HG03354 (cell line): ENCODE measurements at regions not wholly inside any gene's neighbourhood (a gene's known extent, or its start where the extent isn't known, plus 50 kb on each side); places are given as distances from the start of the nearest gene placed in this dataset.
"Not testable (repeated sequence)": the region's sequence is repeated elsewhere in the genome, so short reads cannot be mapped to it uniquely, and the experiment has no call there.

Experiments
- ATAC-seq: cut with Tn5 transposase; IDR thresholded peaks from one replicate; pipeline ENCODE4 v1.9.1; 2021; ENCODE audit warnings: mild to moderate bottlenecking; ENCODE audit not compliant: unreplicated experiment, poor library complexity, severe bottlenecking

GRCh38 chr3:20539666-20540065 is 353.7 kb upstream of the SGO1 start:
- no peak for ATAC-seq

- ATAC-seq = no peak
Observed at GRCh38 chr3:20537234-20537633, 351.2 kb upstream of the SGO1 start.

GRCh38 chr3:20529911-20530310 is 343.9 kb upstream of the SGO1 start:
- ATAC-seq = no peak

DNA sequence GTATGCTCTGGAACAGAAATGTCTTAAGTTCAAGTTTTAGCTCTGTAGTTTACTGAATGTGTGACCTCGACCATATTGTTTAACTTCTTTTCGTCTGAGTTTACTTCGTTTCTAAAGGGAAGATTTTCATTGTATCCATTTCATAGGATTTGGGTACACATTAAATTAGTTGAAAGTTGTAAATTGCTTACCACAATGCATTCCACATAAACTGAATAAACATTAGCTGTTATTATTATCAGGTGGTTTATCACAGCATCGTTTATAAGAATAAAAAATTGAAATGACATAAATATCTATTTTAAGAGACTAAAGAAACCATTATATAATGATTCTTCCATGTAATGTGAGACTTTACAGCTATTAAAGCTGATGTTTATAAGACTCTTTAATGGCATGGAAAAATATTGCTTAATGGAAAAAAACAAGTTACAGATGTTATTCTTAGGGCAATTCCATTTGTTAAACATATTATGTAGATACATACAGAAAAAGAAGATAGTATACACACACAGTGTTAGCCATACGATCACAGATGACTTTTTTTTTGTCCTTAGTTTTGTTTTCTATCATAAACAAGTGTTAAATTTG is 342.3 kb upstream of the SGO1 start:
- ATAC-seq = no peak

GRCh38 chr3:20527368-20527767 is 341.4 kb upstream of the SGO1 start:
- no peak for ATAC-seq

DNA sequence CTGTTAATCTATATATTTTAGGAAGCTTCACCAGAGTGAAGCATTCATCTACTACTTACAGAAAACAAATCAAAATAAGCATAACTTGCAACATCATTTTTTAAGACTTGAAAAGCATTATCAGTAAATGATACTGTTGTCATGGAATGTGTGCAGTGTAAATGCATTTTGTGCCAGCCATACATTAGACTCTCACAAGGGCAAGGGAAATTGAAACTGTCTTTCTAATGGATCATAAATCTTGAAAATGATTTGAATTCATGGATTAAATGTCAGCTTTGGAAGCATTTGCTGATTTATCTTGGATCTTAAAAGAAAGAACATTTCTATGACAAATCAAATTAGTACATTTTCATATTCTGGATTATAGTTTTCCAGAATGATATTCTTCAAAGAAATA is 338.3 kb upstream of the SGO1 start:
- no peak for ATAC-seq

DNA sequence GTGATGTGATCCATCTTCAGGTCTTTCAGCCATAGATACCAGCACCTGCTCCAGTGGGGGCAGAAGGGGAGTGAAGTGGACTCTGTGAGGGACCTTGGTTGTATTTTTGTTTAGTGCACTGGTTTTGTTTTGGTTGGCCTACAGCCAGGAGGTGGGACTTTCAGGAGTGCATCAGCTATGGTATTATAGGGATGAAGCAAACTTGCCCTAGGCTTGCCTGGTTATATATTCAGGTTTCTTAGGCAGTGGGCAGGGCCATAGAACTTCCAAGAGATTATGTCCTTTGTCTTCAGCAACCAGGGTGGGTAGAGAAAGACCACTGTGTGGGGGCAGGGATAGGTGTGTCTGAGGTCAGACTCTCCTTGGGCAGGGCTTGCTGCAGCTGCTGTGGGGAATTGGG is 337.3 kb upstream of the SGO1 start:
- no peak for ATAC-seq

- ATAC-seq = not testable (repeated sequence)
Observed at GRCh38 chr3:20517316-20517715, 331.3 kb upstream of the SGO1 start.

DNA sequence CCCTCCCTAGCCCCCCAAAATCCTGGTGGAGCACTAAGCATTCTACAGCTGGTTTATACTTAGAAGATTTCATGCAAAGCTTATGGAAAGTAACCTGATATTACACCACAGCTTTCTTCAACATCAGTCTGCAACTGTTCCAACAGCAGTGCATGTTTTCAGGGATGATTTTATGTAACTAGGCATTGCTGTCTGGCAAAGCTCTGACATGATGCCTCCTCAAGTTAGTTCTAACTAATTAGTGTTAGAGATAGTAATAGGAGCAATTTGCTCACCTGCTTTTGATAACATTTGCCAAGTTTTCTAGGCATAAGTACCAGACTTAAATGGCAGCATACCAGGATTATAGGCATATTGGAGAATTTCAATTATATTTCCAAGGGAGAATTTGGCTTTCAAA is 330.3 kb upstream of the SGO1 start:
- no peak for ATAC-seq

DNA sequence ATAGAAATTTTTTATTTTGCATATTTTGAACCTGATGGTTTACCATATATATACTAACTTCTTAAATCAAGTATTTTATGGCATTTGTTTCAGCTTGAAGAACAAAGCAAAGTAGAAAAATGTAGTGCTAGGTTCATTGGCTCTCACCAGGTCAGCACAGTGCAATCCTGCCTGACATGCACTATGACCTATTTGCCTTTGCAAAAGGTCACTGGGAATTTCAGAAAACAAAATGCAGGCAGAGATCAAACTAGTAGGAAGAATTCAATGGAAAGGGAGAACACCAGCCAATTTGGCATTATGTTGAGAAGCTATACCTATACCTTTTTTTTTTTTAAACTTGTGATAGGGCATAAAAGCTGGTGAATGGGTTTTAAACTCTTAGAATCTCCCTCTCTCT is 329.8 kb upstream of the SGO1 start:
- ATAC-seq = no peak

- peak; percentile 95 for ATAC-seq
Observed at GRCh38 chr3:20511863-20512505, 326.0 kb upstream of the SGO1 start.

GRCh38 chr3:20510396-20510795 is 324.4 kb upstream of the SGO1 start:
- no peak for ATAC-seq

- no peak for ATAC-seq
Observed at GRCh38 chr3:20503394-20504082, 317.5 kb upstream of the SGO1 start.

DNA sequence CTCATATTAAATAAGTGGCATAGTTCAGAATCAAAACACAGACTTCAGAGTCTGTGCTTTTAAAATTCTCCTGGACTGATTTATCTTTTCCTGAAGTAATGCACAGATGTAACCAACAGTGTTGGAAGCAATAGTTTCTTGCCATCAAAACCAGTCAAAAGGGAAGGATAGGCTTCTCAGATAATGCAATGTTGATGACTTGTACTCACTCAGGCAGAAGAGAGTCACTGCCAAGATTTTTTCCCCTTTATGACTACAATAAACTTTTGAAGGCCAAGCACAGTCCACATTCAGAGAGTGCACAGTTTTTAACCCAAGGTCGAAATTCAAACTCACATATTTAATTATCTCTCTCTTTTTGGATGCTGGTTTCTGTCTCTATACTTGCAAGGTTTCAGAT is 305.0 kb upstream of the SGO1 start:
- ATAC-seq = no peak

- no peak for ATAC-seq
Observed at GRCh38 chr3:20488151-20488550, 302.1 kb upstream of the SGO1 start.

- ATAC-seq = no peak
Observed at GRCh38 chr3:20484126-20484525, 298.1 kb upstream of the SGO1 start.

DNA sequence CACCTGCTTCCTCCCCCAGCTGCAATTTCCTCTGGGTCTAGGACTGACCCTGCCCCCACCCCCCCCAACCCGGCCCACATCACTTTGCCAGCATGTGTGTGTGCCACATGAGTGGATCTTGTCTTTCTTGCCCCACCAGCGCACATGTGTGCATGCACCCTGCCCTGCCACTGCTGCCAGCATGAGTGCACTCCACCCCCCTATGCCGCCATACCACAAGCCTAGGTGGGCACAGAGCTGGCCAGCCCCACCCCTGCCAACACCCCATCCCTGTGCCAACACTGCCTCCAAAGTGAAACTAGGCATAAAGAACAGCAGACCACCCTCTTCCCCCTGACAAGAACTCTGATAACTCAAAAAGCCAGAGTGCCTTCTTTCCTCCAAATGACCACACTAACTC is 296.3 kb upstream of the SGO1 start:
- ATAC-seq = no peak

DNA sequence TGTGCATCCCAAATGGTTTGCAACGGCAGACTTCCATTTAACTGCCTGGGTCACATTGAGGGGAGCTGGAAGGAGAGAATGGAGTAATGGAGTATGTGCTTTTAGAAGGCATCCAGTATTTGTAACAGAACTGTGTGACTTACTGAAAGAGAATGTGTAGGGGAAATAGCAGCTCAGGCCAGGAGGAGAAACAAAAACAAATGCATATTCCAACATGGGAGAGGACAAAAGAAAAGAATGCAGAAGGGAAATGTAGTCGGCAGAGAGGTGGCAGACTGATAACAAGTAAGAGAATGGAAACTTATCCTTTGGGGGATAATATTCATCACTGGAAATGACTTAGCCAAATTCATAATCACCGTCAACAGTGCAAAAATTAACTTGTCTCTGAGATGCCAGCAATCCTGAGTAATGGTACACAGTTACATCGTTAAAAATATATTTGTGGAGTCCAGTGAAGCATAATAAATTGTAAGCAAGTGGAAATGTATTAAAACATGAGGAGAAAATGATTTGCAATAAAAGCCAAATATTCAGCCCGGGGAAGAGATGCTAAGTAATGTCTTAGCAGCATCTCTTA is 294.9 kb upstream of the SGO1 start:
- no peak for ATAC-seq

DNA sequence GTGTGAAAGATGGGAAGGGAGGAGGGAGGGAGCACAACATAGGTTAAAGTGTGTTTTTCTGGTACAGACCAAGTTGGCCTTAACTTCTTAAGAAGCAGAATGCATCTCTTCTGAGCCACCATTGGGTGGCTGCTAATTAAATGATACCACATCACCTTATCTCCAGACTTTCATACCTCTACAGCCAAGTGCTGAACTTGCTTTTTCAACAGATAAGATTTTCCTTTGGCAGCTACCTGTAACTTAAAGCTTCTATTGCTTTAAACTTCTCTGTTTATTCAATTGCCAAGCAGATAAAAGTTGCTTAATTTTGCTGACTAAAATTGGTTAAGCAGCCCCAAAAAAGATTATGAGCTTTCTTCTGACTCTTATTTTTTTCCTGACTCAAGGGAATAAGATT is 292.4 kb upstream of the SGO1 start:
- ATAC-seq = no peak

DNA sequence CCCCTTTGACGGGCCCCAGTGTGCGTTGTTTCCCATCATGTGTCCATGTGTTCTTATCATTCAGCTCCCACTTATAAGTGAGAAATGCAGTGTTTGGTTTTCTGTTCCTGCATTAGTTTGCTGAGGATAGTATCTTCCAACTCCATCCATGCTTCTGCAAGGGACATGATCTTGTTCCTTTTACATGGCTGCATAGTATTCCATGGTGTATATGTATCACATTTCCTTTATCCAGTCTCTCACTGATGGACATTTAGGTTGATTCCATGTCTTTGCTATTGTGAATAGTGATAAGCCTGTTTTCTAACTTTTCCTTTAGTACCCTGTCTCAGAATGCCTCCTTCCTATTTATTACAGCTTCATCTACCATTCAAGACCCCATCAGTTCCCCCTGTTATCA is 278.2 kb upstream of the SGO1 start:
- not testable (repeated sequence) for ATAC-seq

DNA sequence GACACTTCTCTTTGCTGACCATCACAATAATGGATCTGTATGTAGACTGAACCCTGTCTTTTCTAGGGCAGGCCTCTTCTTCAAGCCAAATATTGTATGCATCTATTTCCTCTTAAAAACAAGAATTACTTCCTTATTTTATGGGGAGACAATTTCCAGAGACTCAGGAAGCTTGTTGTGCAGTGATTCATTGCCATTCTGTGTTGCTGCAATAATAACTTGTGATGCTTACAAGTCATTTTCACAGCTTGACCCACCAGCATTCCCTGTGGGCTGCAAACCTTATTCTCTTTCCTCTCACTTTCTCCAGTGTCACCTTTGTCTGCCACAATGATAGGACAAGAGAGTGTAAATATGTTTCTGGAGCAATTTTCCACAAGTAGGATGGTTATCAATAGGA is 276.7 kb upstream of the SGO1 start:
- no peak for ATAC-seq
